ENCODE measurements at regions not wholly inside any gene's neighbourhood (a gene's known extent, or its start where the extent isn't known, plus 50 kb on each side); places are given as distances from the start of the nearest gene placed in this dataset.

- TF ChIP-seq CTCF (conservative IDR thresholded peaks at IDR 0.05; ENCODE audit: low read depth, low read length) (no peak), EZH2 (IDR thresholded peaks at IDR 0.05; ENCODE audit: low read length, unreplicated experiment) (no peak), EZH2phosphoT487 (IDR thresholded peaks at IDR 0.05; ENCODE audit: borderline replicate concordance, low read length) (no peak)
These were observed 329.1 kb upstream of the SOX2 start for GRCh38 chr3:181382656-181383055.
